GM21528 (cell line): ENCODE measurements at regions not wholly inside any gene's neighbourhood (a gene's known extent, or its start where the extent isn't known, plus 50 kb on each side); places are given as distances from the start of the nearest gene placed in this dataset.
"Not testable (repeated sequence)": the region's sequence is repeated elsewhere in the genome, so short reads cannot be mapped to it uniquely, and the experiment has no call there.

Source experiments
- ATAC-seq: cut with Tn5 transposase; IDR thresholded peaks from one replicate; pipeline ENCODE4 v1.9.1; 2021; ENCODE audit warnings: mild to moderate bottlenecking, moderate library complexity; ENCODE audit not compliant: unreplicated experiment, low FRiP score

DNA sequence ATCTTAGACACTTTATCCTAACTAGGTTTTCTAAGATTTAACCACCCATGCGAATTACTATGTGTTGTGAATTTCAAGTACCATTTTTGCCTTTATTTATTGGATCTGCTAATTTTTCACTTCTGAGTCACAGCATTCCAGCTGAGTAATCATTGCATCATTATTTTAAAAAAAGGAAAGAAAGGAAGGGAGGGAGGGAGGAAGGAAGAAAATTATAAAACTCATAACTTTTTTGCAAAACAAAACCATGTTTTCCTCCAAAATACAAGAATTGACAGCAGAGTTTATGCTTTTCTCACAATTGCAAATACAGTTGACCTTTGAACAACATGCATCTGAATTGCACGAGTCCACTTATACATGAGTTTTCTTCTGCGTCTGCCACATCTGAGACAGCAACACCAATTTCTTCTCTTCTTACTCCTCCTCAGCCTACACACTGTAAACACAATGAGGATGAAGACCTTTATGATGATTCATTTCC, 651.4 kb upstream of the NECTIN3 start:
- ATAC-seq = no peak

DNA sequence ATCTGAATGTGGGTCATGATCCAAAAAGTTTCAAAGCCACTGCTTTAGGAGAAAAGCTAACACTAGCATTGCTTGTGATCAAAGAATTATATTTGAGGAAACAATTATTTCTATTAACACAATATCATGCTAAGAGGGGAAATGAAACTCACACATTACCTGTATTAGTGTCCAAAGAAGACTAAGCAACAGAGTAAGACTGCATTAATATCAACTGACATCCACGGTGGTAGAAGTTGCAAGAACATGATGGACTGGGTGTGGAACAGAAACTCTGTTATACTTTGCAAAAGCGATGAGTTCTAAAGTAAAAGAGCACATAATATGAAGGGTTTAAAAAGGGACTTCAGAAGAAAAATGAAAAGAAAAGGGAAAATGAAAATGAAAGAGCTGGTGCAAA, 648.3 kb upstream of the NECTIN3 start:
- no peak for ATAC-seq

DNA sequence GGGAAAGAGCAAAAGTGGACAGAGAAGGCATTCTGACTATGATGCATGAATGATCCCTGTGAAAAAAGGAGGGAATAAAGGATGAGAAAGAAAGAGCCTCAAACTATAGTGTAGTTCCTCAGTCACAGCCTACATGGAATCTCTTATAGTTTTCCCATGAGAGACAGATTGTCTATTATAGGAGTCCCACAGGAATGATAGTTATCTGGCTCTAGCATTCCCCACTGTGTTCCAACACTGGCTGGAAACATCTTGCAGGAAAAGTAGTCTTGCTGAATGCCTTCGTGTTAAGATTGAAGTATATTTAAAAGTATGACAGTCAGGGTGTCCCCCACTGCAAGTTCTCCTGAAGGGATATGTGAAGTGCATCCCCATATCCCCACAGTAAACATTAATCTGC, 641.5 kb upstream of the NECTIN3 start:
- no peak for ATAC-seq

DNA sequence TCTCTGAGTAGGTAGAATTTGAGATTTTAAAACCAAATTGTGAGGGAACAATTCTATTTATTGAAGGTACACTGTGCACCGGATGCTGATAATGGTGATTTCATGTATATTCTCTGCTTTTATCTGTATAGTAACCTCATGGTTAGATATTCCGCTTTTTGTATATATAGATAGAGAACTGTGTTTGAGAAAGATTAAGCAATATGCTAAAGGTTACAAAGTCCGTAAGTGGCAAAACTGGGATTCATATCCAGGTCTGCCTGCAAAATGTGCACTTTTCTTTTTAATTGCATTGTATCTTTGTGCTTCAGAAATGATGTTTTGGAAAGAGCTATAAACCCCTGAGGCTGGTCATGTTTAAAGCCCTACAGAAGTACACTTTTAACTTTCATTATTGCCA, 635.4 kb upstream of the NECTIN3 start:
- no peak for ATAC-seq

DNA sequence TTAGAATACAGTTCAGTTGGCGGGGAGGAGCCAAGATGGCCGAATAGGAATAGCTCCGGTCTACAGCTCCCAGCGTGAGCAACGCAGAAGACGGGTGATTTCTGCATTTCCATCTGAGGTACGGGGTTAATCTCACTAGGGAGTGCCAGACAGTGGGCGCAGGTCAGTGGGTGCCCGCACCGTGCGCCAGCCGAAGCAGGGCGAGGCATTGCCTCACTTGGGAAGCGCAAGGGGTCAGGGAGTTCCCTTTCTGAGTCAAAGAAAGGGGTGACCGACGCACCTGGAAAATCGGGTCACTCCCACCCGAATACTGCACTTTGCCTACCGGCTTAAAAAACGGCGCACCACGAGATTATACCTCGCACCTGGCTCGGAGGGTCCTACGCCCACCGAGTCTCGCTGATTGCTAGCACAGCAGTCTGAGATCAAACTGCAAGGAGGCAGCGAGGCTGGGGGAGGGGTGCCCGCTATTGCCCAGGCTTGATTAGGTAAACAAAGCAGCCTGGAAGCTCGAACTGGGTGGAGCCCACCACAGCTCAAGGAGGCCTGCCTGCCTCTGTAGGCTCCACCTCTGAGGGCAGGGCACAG, 631.5 kb upstream of the NECTIN3 start:
- not testable (repeated sequence) for ATAC-seq

DNA sequence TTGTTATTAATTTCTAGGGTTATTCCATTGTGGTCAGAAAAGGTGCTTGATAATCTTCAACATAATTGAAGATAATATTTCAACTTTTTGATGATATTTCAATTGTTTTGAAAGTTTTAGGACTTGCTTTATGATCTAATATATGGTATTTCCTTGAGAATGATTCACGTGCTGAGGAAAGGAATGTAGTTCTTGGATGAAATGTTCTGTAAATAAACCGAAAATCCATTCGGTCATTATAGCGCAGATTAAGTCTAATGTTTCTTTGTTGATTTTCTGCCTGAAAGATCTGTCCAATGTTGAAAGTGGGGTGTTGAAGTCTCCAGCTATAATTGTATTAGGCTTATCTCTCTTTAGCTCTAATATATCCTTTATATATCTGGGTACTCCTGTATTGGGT, 617.5 kb upstream of the NECTIN3 start:
- ATAC-seq = no peak

DNA sequence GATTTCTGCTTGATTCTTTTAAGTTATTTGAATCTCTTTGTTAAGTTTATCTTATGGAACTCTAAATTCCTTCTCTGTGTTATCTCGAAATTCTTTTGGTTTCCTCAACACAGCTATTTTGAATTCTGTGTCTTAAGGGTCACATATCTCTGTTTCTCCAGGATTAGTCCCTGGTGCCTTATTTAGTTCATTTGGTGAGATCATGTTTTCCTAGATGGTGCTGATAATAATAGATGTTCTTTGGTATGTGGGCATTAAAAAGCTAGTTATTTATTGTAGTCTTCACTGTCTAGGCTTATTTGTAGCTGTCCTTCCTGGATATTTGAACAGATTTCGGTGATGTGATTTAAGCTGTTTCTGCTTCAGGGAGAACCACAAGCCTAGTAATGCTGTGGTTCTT, 615.6 kb upstream of the NECTIN3 start:
- no peak for ATAC-seq

DNA sequence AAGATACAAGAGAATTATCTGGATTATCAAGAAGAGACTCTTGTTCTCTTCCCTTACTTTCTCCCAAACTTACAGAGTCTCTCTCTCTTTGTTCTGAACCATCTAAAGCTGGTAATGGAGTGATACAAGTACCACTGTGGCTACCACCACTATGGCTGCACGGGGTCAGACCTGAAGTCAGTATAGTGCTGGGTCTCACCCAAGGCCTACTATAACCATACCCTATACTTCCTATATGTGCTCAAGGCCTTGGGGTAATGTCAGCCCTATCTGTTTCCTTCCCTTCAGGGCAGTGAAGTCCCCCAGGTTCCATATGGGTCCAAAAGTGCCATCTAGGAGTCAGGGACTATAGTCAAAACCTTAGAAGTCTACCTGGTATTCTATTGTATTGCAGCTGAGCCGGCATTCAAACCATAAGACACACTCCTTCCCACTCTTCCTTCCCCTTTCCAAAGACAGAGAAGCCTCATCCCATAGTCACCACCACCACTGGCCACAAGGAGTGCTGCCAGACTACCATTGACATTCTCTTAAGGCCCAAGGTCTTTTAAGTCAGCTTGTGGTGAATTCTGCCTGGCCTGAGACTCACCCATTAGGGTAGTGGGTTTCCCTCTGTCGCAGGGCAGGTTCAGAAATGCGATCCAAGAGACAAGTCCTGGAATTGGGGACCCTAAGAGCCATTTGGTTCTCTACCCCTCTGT, 615.0 kb upstream of the NECTIN3 start:
- ATAC-seq = no peak

DNA sequence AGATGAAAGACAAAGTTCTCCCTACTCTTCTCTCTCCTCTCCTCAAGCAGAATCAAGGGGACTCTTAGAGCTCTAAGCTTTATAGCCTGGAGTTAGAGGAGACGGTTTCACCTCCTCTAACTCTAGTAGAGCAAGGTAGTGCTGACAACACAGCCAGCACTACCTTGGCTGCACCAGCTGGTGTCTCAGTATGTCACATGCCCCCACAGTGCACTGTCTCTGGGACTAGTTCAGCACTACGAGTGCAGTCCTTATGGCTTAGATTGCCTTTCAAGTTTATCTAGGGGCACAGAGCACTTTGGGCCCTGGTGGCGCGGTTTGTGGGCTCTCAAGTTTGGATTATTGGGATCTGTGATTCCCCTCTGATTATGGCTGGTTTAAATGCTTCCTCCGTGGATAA, 614.1 kb upstream of the NECTIN3 start:
- ATAC-seq = no peak

DNA sequence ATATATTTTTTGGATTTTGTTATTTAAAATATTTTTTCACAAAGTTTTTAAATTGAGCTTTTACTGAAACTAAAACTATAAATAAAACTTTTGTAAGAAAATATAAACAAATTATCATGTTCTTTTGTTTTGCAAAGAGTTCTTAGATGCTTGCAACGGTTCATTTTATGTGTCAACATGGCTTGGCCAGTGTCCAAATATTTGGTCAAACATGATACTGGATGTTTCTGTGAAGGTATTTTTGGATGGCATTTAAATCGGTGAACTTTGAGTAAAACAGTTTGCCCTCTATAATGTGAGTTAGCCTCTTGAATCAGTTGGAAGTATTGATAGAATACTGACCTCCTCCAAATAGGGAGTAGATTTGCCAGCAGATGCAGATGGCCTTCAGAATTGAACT, 612.6 kb upstream of the NECTIN3 start:
- ATAC-seq = no peak

DNA sequence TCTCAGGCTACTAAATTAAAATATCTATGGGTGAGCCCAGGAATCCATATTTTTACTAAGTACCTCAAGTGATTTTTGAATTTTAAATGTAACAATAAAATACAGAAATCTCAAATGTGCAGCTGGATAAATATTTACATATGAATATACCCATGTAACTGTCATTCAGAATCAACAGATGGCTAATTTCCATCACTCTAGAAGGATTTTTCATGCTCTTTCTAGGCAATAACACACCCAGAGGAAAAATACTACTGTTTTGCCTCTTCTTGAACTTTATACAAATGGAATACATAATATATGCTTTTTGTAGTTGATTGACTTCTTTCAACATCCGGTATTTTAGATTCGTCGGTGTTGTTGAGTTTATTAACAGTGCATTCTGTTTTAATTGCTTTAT, 601.3 kb upstream of the NECTIN3 start:
- ATAC-seq = no peak

DNA sequence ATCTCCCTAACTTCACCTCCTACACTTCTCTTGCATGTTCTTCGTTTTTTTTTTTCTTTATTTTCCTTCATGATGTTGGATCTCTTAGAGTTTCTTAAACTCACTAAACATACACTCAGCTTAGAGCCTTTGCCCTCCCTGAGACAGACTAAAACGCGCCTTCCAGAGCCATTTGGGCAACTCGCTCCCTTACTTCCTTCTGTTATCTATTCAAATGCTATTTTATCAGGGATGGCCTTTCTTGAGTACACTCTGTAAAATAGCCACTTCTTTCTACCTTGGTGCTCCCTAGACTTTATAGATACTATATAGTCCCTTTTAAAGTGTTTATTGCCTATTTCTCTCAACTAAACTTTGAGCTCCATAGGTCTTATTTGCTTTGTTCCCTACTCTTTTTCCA, 598.2 kb upstream of the NECTIN3 start:
- ATAC-seq = no peak

DNA sequence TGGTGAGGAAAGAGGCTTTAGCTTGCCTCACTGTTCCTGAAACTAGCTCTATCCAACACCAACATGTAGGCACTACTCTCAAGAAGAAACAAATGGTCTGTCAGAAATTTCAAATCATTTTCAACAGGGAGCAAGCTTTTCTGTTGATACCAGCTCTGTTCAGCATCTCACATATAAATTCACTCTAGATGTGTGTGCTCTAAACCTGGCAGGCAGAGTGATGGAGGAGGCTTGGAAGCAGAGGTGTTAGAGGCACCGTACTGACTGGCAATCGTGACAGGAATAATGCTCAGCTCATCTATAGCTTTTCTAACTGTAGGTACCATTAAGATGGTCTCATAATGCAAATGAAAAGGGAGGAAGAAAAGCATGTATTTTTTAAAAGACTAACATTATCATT, 597.2 kb upstream of the NECTIN3 start:
- ATAC-seq = no peak

DNA sequence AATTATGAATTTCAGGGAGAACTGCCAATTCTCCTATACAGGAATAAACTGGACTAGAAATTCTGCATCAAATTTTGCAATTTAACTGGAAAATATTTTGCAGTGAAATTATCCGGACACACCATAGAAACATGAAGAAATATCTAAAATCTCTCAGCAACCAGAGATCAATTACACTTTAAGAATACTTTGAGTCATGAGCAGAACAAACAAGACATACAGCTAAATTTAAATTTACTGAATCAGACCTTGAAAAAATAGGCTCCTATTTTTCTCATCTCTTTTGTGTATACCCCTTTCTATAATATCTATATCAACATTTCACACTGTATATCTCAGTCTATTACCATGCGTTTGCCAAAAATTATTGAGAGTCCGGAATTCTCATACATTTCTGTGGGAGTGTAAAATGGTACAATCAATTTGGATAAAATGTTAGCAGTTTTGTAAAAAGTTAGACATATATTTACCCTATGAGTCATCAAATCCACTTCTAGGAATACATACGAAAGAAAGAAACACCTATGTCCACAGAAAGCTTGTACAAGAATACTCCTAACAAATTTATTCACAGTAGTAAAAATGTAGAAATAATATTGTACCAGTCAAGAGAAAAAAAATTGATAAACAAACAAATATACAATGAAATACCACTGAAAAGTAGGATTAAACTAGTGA, 593.1 kb upstream of the NECTIN3 start:
- no peak for ATAC-seq

DNA sequence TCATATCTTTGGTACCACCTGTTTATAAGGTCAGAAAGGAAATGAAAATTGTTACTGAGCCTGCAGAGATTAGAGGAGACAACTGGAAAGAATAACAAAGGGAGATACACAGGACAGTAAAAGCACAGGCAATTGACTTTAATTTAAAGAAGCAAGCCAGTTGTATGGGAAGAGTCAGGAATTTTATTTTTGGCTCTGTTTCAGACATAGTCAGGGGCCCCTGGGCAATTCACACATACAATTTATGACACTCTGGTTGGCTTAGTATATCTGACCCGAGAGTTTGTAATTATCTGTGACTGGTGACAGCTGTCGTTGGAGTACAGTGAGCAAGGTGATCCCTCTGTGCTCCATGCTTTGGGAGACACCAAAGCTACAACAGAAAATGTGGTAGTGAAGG, 591.9 kb upstream of the NECTIN3 start:
- ATAC-seq = no peak

DNA sequence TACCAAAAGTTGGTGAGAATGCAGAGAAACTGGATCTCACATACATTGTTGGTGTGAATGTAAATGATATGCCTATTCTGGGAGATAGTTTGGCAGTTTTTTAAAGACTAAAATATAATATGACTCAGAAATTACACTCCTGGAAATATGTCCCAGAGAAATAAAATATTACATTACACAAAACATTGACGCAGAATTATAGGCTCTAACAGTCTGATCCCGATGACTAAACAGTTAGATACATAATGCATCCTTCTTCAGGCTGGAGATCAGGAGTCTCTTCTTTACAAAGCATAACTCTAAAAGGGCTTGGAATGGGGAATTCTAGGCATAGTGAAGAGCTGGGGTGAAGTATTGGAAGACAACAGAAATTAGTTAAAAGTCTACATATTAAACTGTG, 586.2 kb upstream of the NECTIN3 start:
- ATAC-seq = no peak

DNA sequence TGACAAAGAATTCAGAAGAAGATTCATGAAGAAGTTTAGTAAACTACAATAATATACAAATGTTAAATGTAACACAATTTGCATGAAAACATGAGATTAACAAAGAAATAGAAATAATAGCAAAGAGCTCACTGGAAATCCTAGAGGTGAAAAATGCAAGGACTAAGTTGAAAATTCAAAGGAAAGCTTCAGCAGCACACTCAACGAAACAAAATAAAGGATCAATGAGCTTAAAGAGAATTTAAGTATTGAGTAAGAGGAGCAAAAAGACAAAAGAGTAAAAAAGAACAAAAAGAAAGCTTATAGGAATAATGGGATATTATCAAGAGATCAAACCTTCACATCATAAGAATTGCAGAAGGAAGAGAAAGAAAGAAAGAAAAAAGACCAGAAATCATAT, 583.8 kb upstream of the NECTIN3 start:
- no peak for ATAC-seq

DNA sequence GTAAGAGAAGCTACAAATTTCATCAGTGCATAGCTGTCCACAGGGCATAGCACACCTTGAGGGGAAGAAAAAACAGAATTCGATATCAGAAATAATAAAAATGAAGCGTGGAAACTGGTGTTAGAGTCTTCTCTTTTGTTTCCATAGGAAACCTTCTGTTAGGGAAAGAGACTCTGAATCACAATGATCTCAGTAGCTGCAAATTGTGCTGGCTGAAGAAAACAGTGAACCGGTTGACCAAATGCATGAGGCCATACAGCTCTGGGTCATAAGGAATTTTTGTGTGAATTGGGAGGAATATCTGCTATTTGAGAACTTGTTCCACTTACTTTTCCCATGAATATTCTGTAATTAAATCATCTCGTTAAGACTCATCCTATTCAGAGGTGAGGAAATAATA, 580.2 kb upstream of the NECTIN3 start:
- no peak for ATAC-seq

DNA sequence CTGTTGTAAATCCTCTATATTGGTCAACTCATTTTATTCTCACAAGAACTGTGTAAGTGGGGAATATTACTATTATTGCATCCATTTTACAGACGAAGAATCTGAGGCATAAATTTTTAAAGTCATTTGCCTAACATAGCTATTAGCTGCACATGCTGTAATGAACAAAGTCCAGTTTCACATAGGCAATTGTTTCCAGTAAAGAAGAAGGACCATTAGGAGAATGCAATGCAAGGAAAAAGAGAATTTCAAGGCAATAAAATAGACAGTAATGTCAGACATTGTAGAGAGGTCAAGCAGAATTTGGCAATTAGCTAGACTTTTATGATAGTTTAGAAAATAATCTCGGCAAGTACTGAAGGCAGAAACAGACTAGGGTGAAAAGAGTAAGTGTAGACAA, 578.7 kb upstream of the NECTIN3 start:
- ATAC-seq = no peak

DNA sequence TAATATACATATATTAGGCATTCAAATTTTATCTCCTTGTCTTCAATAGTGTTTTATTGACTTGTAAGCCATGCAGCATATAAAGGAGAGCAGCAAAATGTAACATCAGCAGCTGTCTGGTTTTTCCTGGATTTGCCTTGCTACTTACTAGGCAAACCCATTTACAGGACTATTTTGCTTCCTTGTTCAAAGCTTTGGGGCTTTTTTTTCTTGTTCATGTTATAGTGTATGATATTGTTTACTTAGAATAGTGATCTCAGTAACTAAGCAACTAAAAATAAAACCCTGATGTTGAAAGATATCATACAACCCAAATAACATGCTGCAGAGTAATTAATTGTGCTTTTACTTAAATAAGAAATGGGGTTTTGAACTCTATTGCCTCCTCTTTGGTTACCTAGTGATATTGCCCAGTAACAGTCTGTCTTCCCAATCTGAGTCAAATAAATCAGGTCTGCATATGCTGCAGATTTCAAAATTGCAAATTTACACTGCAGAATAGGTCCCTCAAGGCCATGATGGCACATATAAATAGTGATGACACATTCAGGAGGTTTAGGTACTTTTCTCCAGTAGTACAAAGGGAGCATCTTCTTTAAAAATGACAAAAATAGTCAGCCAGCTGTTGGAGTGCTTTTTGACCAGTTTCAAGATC, 578.1 kb upstream of the NECTIN3 start:
- no peak for ATAC-seq

DNA sequence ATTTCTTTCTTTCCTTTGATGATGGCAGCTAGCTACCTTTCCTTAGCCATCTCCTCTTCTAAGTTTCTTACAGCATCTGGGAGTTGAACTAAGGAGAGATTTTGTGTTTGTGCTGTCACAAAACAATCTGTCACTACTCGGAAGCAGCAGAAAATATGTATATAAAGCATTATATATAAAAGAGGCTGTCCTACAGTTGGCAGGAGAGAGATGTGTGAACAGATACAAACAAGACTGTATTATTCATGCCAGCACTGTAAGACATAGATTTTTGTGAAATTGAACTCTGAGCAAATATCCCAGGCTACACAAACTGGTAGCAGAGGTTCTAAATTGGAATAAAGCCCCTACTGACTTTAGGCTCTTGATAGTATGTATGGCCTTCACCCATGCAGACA, 577.5 kb upstream of the NECTIN3 start:
- ATAC-seq = no peak
